22Rv1 (cell line): ENCODE measurements at regions not wholly inside any gene's neighbourhood (a gene's known extent, or its start where the extent isn't known, plus 50 kb on each side); places are given as distances from the start of the nearest gene placed in this dataset.

ENCODE experiments used
- CTCF ChIP-seq: fragments of 450-650 bp; IDR thresholded peaks from 2 replicates; pipeline ENCODE4 v1.5.1; 2017; ENCODE audit warnings: mild to moderate bottlenecking
- ZFX ChIP-seq: fragments of 450-650 bp; IDR thresholded peaks from 2 replicates; pipeline ENCODE4 v1.6.1; 2017; ENCODE audit warnings: antibody characterized with exemption, borderline replicate concordance

GRCh38 chr6:21826904-21827303 is 233.4 kb downstream of the SOX4 start:
- TF ChIP-seq CTCF (no peak), ZFX (no peak)
